GM20431 (cell line): ENCODE measurements at regions not wholly inside any gene's neighbourhood (a gene's known extent, or its start where the extent isn't known, plus 50 kb on each side); places are given as distances from the start of the nearest gene placed in this dataset.

Experiments
- in situ Hi-C: fragments of 300-500 bp; cut with MseI, MboI; formaldehyde crosslinking; loops from one replicate; pipeline ENCODE4 v1.15.0; 2020; ENCODE audit warnings: low sequenced_read_pairs; ENCODE audit not compliant: unreplicated experiment

- in situ Hi-C loops = no loop called here
These were observed 106.4 kb downstream of the BRD1 start for GRCh38 chr22:49721211-49721763.

- in situ Hi-C loops = no loop called here
These were observed 107.3 kb downstream of the BRD1 start for GRCh38 chr22:49720279-49720959.

GRCh38 chr22:49719046-49719445 is 108.6 kb downstream of the BRD1 start:
- in situ Hi-C loops = no loop called here

GRCh38 chr22:49718396-49718795 is 109.3 kb downstream of the BRD1 start:
- in situ Hi-C loops = no loop called here

GRCh38 chr22:49717322-49717919 is 110.3 kb downstream of the BRD1 start:
- in situ Hi-C loops = no loop called here

GRCh38 chr22:49716441-49716840 is 111.2 kb downstream of the BRD1 start:
- in situ Hi-C loops = no loop called here

GRCh38 chr22:49715450-49715849 is 112.2 kb downstream of the BRD1 start:
- in situ Hi-C loops = no loop called here

- in situ Hi-C loops = no loop called here
These were observed 114.7 kb downstream of the BRD1 start for GRCh38 chr22:49713003-49713402.

- in situ Hi-C loops = no loop called here
These were observed 115.4 kb downstream of the BRD1 start for GRCh38 chr22:49712195-49712791.

- in situ Hi-C loops = no loop called here
These were observed 116.9 kb downstream of the BRD1 start for GRCh38 chr22:49710746-49711145.

GRCh38 chr22:49709464-49709863 is 118.2 kb downstream of the BRD1 start:
- in situ Hi-C loops = no loop called here

GRCh38 chr22:49705972-49706352 is 121.7 kb downstream of the BRD1 start:
- in situ Hi-C loops = no loop called here

- in situ Hi-C loops = no loop called here
These were observed 122.3 kb downstream of the BRD1 start for GRCh38 chr22:49705216-49705971.

GRCh38 chr22:49704345-49705215 is 123.1 kb downstream of the BRD1 start:
- in situ Hi-C loops = no loop called here

GRCh38 chr22:49703990-49704344 is 123.7 kb downstream of the BRD1 start:
- in situ Hi-C loops = no loop called here

GRCh38 chr22:49703505-49703904 is 124.2 kb downstream of the BRD1 start:
- in situ Hi-C loops = no loop called here

GRCh38 chr22:49702068-49702397 is 125.6 kb downstream of the BRD1 start:
- in situ Hi-C loops = no loop called here

- in situ Hi-C loops = no loop called here
These were observed 126.1 kb downstream of the BRD1 start for GRCh38 chr22:49701380-49702067.

GRCh38 chr22:49699928-49700498 is 127.7 kb downstream of the BRD1 start:
- in situ Hi-C loops = no loop called here
